ENCODE measurements at regions not wholly inside any gene's neighbourhood (a gene's known extent, or its start where the extent isn't known, plus 50 kb on each side); places are given as distances from the start of the nearest gene placed in this dataset.

DNA sequence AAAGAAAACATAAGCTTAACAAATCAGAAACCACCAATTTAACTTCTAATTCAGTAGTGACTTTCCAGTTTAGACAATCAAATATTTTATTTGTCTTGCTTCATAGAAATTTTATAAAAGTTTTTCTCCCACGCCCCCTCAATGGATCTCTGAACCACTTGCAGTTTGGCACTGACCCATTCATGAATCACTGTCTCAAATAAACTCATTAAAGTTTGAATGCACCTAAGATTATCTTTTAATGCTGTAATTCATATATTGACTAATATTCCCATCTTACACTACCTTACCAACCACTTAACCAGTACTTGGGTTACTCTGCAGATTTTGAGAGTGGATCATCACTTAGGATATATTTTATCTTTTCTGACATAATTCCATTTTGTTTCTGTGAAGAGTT is 880.2 kb downstream of the OTOL1 start:
- TF ChIP-seq, protein P1, sequence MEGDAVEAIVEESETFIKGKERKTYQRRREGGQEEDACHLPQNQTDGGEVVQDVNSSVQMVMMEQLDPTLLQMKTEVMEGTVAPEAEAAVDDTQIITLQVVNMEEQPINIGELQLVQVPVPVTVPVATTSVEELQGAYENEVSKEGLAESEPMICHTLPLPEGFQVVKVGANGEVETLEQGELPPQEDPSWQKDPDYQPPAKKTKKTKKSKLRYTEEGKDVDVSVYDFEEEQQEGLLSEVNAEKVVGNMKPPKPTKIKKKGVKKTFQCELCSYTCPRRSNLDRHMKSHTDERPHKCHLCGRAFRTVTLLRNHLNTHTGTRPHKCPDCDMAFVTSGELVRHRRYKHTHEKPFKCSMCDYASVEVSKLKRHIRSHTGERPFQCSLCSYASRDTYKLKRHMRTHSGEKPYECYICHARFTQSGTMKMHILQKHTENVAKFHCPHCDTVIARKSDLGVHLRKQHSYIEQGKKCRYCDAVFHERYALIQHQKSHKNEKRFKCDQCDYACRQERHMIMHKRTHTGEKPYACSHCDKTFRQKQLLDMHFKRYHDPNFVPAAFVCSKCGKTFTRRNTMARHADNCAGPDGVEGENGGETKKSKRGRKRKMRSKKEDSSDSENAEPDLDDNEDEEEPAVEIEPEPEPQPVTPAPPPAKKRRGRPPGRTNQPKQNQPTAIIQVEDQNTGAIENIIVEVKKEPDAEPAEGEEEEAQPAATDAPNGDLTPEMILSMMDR (IDR thresholded peaks at IDR 0.05; ENCODE audit: insufficient read depth, low read depth, low read length): no peak
- TF ChIP-seq EZH2 (IDR thresholded peaks at IDR 0.05; ENCODE audit: insufficient read depth, low read length): no peak
